ENCODE measurements at regions not wholly inside any gene's neighbourhood (a gene's known extent, or its start where the extent isn't known, plus 50 kb on each side); places are given as distances from the start of the nearest gene placed in this dataset.

- in situ Hi-C loops (cut with MboI): no loop called here
- Histone ChIP-seq H3K27me3 (replicated peaks; ENCODE audit: insufficient read depth) (no peaks in the 10 kb centered on the region), H3K27ac (no peak overlapping the region), H3K9me3 (ENCODE audit: low read depth) (no peaks in the 10 kb centered on the region), H3K4me1 (ENCODE audit: insufficient read depth) (no peaks in the 10 kb centered on the region), H3K4me2 (ENCODE audit: unreplicated experiment) (no peak overlapping the region), H3K9me2 (ENCODE audit: insufficient read depth) (no peaks in the 10 kb centered on the region), H3K4me3 (no peak overlapping the region), H4K20me1 (ENCODE audit: insufficient read depth) (no peaks in the 10 kb centered on the region), H3K9ac (no peak overlapping the region), H2AFZ (no peak overlapping the region), H3F3A (ENCODE audit: insufficient read depth) (no peaks in the 10 kb centered on the region), H3K79me2 (ENCODE audit: insufficient read depth) (no peaks in the 10 kb centered on the region), H3K36me3 (ENCODE audit: low read depth) (no peaks in the 10 kb centered on the region)
- DNase-seq: peak; percentile 2
- TF ChIP-seq EZH2 (IDR thresholded peaks at IDR 0.05; ENCODE audit: insufficient read depth, poor library complexity, severe bottlenecking): no peak
- no peak for TF ChIP-seq EZH2phosphoT487 (IDR thresholded peaks at IDR 0.05; ENCODE audit: insufficient read depth, low read depth)
These were observed 125.2 kb upstream of the TFPI start for GRCh38 chr2:187679454-187679853.

- TF ChIP-seq EZH2 (IDR thresholded peaks at IDR 0.05; ENCODE audit: insufficient read depth, poor library complexity, severe bottlenecking): no peak
- TF ChIP-seq EZH2phosphoT487 (IDR thresholded peaks at IDR 0.05; ENCODE audit: insufficient read depth, low read depth): no peak
- in situ Hi-C loops (cut with MboI): no loop called here
- Histone ChIP-seq H3K27ac (no peak overlapping the region), H3K36me3 (ENCODE audit: low read depth) (no peaks in the 10 kb centered on the region), H3K4me1 (ENCODE audit: insufficient read depth) (peaks cover 3% of the 10 kb centered on the region; the same call in 1 of the 2 replicates), H3K79me2 (ENCODE audit: insufficient read depth) (no peaks in the 10 kb centered on the region), H3K4me2 (ENCODE audit: unreplicated experiment) (no peak overlapping the region), H3K9me3 (ENCODE audit: low read depth) (no peaks in the 10 kb centered on the region), H3K9ac (no peak overlapping the region), H3K9me2 (ENCODE audit: insufficient read depth) (no peaks in the 10 kb centered on the region), H3K27me3 (replicated peaks; ENCODE audit: insufficient read depth) (no peaks in the 10 kb centered on the region), H3F3A (ENCODE audit: insufficient read depth) (no peaks in the 10 kb centered on the region), H3K4me3 (no peak overlapping the region), H4K20me1 (ENCODE audit: insufficient read depth) (no peaks in the 10 kb centered on the region), H2AFZ (0 out of 2 replicates have a peak overlapping the region, but pooled peaks have one; percentile 17)
- peak; percentile 10 for DNase-seq
- 27 to 58% methylated on average over 1 of the region's 1 CpG for WGBS, 2 experiments (ENCODE audit: low coverage in 1 of 2, low lambda C conversion rate in 2 of 2, missing lambda C conversion rate in 2 of 2)
These were observed 129.9 kb upstream of the TFPI start for GRCh38 chr2:187684174-187684573.

- H3K27ac ChIP-seq: no peak overlapping the region
- TF ChIP-seq EZH2phosphoT487 (IDR thresholded peaks at IDR 0.05; ENCODE audit: insufficient read depth, low read depth) (no peak), EZH2 (IDR thresholded peaks at IDR 0.05; ENCODE audit: insufficient read depth, poor library complexity, severe bottlenecking) (no peak)
- H3F3A ChIP-seq (ENCODE audit: insufficient read depth): no peaks in the 10 kb centered on the region
- H2AFZ ChIP-seq: no peak overlapping the region
- H3K4me3 ChIP-seq: no peak overlapping the region
- in situ Hi-C loops (cut with MboI): no loop called here
- H3K79me2 ChIP-seq (ENCODE audit: insufficient read depth): no peaks in the 10 kb centered on the region
- no peaks in the 10 kb centered on the region for H3K27me3 ChIP-seq (replicated peaks; ENCODE audit: insufficient read depth)
- no peaks in the 10 kb centered on the region for H3K9me2 ChIP-seq (ENCODE audit: insufficient read depth)
- no peak overlapping the region for H3K4me2 ChIP-seq (ENCODE audit: unreplicated experiment)
- no peak overlapping the region for H3K9ac ChIP-seq
- H3K4me1 ChIP-seq (ENCODE audit: insufficient read depth): peaks cover 8% of the 10 kb centered on the region; the same call in 1 of the 2 replicates
- no peak for DNase-seq
- no peaks in the 10 kb centered on the region for H4K20me1 ChIP-seq (ENCODE audit: insufficient read depth)
- WGBS, 2 experiments (ENCODE audit: low coverage in 1 of 2, low lambda C conversion rate in 2 of 2, missing lambda C conversion rate in 2 of 2): 81 to 85% methylated on average over 6 of the region's 6 CpGs
- no peaks in the 10 kb centered on the region for H3K9me3 ChIP-seq (ENCODE audit: low read depth)
- no peaks in the 10 kb centered on the region for H3K36me3 ChIP-seq (ENCODE audit: low read depth)
These were observed 132.3 kb upstream of the TFPI start for GRCh38 chr2:187686416-187687024.

- H3K4me2 ChIP-seq (ENCODE audit: unreplicated experiment): no peak overlapping the region
- peaks cover 8% of the 10 kb centered on the region; the same call in 1 of the 2 replicates for H3K4me1 ChIP-seq (ENCODE audit: insufficient read depth)
These were observed 133.3 kb upstream of the TFPI start for GRCh38 chr2:187687585-187687984.

GRCh38 chr2:187689372-187689771, 135.1 kb upstream of the TFPI start:
- in situ Hi-C loops (cut with MboI): no loop called here
- Histone ChIP-seq H3K79me2 (ENCODE audit: insufficient read depth) (no peaks in the 10 kb centered on the region), H3K27me3 (replicated peaks; ENCODE audit: insufficient read depth) (no peaks in the 10 kb centered on the region), H3K9ac (no peak overlapping the region), H3K27ac (no peak overlapping the region), H3K9me2 (ENCODE audit: insufficient read depth) (no peaks in the 10 kb centered on the region), H2AFZ (no peak overlapping the region), H3K4me3 (no peak overlapping the region), H4K20me1 (ENCODE audit: insufficient read depth) (no peaks in the 10 kb centered on the region), H3K9me3 (ENCODE audit: low read depth) (no peaks in the 10 kb centered on the region), H3K4me1 (ENCODE audit: insufficient read depth) (peaks cover 8% of the 10 kb centered on the region; the same call in 1 of the 2 replicates), H3F3A (ENCODE audit: insufficient read depth) (no peaks in the 10 kb centered on the region), H3K4me2 (ENCODE audit: unreplicated experiment) (no peak overlapping the region), H3K36me3 (ENCODE audit: low read depth) (no peaks in the 10 kb centered on the region)
- TF ChIP-seq EZH2phosphoT487 (IDR thresholded peaks at IDR 0.05; ENCODE audit: insufficient read depth, low read depth) (no peak), EZH2 (IDR thresholded peaks at IDR 0.05; ENCODE audit: insufficient read depth, poor library complexity, severe bottlenecking) (no peak)
- DNase-seq: peak; percentile 54

More at GRCh38 chr2:187687585-187687984, 133.3 kb upstream of the TFPI start:
- WGBS, 2 experiments (ENCODE audit: low coverage in 1 of 2, low lambda C conversion rate in 2 of 2, missing lambda C conversion rate in 2 of 2): 54 to 57% methylated on average over 2 of the region's 2 CpGs
- Histone ChIP-seq H3K36me3 (ENCODE audit: low read depth) (no peaks in the 10 kb centered on the region), H3F3A (ENCODE audit: insufficient read depth) (no peaks in the 10 kb centered on the region), H3K4me3 (no peak overlapping the region), H4K20me1 (ENCODE audit: insufficient read depth) (no peaks in the 10 kb centered on the region), H3K9me2 (ENCODE audit: insufficient read depth) (no peaks in the 10 kb centered on the region), H2AFZ (no peak overlapping the region), H3K9ac (no peak overlapping the region), H3K27me3 (replicated peaks; ENCODE audit: insufficient read depth) (no peaks in the 10 kb centered on the region), H3K9me3 (ENCODE audit: low read depth) (no peaks in the 10 kb centered on the region), H3K27ac (no peak overlapping the region), H3K79me2 (ENCODE audit: insufficient read depth) (no peaks in the 10 kb centered on the region)
- no peak for DNase-seq
- in situ Hi-C loops (cut with MboI): no loop called here
- TF ChIP-seq EZH2 (IDR thresholded peaks at IDR 0.05; ENCODE audit: insufficient read depth, poor library complexity, severe bottlenecking) (no peak), EZH2phosphoT487 (IDR thresholded peaks at IDR 0.05; ENCODE audit: insufficient read depth, low read depth) (no peak)

Measured in GM23248 (cell line).